GM11168 (cell line): ENCODE measurements at regions not wholly inside any gene's neighbourhood (a gene's known extent, or its start where the extent isn't known, plus 50 kb on each side); places are given as distances from the start of the nearest gene placed in this dataset.
"Not testable (repeated sequence)": the region's sequence is repeated elsewhere in the genome, so short reads cannot be mapped to it uniquely, and the experiment has no call there.

Experiments used
- in situ Hi-C: fragments of 300-500 bp; cut with MboI; formaldehyde crosslinking; loops from one replicate; pipeline ENCODE4 v1.12.0; 2022; ENCODE audit warnings: low sequenced_read_pairs; ENCODE audit not compliant: unreplicated experiment

DNA sequence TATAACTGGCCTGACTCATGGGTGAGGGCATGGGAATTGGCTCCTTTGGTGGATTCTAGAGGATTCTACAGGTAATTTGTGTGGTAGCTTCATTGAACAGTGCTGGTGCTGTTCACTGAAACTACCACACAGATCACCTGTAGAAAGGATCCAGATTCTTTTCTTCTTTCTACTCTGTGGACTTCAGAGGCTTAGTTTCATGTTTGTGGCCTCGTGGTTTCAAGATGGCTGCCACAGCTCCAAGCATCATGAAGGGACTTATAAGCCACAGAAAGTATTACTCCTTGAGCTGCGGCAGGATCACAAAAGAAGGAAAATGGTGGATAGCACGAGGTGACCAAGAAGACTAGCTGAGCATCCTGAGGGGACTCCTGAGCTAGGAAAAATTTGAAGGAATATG, 88.9 kb downstream of the ADCYAP1 start:
- in situ Hi-C loops, result no loop called here

DNA sequence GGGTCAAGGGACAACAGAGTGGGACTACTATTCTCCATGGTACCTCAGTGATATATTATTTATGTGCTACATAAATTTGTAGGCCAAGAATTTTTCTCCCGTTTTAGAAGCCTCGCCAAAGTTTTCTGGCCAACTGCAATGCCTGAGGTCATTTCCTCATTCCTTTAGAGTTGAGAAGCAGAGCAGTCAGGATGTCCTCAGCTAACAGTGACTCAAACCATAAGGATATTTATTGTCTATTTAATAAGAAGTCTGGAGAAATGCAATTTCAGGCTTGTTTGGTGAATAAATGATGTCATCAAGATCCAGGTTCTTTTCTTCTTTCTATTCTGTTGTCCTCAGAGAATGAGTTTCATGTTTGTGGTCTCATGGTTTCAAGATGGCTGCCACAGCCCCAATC, 91.0 kb downstream of the ADCYAP1 start:
- in situ Hi-C loops, result no loop called here

DNA sequence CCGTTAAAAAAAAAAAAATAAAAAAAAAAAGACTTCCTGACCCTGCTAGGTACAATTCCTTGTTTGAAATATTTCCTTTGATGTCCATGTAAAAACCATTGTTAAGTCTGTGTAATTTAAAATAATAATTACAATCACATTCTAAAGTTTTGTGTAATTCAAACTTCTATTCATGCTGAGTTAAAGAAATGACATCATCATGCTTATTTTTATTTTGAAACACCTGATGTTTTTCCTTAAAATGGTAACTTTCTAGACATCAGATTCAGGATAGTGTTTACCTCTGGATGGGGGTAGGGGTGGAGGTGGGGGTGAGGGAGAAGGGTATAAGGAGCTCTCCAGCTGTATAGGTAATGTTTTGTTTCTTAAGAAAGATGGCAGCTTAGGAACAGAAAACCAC, 92.8 kb downstream of the ADCYAP1 start:
- in situ Hi-C loops, result no loop called here

DNA sequence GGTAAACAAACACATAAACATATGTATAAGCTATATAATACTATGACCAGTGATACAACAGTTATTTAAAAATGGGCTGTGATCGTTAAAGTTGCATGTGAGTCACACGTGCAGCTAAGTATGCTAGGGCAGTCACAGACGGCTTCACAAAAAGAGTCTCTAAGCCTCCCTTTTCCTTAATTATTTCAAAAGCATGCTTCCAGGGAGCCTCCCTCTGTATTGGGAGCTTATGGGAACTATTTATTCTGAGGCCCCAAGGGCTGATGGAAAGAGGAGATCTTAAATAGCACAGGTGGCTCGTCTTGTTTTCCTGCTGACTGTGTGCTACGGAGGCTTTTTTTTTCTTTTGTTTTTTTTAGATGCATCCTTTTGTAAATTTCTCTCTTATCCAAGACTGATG, 94.3 kb downstream of the ADCYAP1 start:
- in situ Hi-C loops, result no loop called here

DNA sequence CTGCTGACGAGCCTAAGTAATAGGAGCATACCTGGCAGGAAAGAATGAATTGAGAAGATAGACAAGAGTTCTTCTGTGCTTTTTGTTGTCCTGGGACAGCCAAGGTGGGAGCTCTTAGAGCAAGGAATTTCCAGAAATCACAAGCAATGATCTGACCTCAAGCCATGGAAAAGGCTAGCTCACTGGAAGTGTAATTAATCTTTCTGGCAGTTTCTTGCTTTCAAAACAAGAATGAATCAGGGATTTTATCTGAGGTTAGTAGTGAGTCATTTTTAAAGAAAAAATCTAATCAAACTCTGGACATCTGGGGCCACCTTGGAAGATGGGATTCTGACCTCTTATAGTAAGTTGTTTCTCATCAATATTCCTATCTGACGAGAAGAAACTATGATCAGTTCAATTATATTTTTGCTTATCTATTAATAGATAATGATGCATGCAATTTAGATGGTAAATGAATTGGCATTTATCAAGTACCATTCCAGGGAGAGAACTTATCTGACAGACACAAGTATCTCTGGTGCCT, 98.0 kb downstream of the ADCYAP1 start:
- in situ Hi-C loops, result no loop called here

DNA sequence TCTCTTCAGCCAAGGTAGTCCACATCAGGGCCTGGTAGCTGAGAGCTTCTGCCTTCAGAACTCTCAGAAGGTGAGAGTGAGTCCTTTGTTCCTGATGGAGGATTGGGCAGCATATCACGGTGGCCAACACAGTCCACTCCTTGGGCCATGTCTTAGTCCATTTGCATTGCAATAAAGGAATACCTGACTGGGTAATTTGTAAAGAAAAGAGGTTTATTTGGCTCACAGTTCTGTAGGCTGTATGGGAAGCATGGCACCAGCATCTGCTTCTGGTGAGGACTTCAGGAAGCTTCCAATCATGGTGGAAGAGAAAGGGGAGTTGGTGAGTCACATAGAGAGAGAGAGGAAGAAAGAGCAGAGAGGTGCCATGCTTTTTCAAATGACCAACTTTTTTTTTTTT, 98.8 kb downstream of the ADCYAP1 start:
- in situ Hi-C loops, result no loop called here

DNA sequence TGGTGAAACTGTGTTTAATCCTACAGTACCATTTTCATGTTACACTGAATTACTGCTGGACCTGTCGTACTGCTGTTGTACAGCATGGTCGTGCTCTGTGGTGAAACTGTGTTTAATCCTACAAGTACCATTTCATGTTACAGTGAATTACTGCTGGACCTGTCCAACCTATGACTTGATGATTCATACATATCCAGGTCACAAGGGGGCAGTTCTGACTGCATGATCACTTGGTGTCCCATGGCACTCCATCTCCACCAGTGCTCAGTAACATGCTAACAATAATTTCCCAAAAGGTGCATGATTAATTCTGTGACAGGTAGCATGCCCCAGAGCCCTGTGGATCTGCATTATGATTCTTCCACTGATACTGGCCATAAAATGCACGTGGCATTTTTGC, 101.6 kb downstream of the ADCYAP1 start:
- in situ Hi-C loops, result no loop called here

DNA sequence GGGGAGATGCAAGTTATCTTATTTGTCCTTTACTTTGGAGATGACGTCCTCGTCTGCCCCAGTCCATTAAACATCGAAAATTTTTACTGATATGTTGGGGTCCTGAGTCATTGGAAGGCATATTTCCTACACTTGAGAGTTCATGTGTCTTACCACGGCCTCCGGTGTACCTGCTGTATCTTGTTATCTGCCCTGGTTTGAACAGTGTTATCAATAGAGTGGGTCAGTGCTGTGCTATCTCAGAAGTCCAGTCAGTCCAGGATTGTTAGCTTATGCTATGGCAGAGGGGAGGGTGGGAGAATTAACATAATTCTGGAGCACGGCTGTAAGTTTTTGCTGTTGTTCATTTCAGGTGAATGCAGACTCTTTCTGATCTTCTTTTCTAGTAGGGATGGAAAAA, 102.3 kb downstream of the ADCYAP1 start:
- in situ Hi-C loops, result no loop called here

DNA sequence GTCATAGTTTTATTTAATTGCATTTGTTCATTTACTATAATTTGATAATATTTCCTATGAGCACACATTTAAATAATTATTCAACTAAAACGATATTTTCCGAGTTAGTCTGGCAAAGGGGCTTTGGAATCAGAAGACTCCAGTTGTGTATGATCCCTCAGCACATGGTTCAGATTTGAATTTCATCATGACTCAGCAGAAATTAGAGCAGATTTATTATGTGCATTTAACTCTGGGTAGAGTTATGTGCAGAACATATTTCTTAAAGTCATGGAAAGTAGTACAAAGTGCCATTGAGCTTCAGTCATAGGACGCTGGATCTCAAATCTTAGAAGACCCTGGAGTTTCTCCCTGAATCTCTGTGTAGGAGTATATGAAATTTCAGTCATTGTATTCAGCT, 106.7 kb downstream of the ADCYAP1 start:
- in situ Hi-C loops, result no loop called here

DNA sequence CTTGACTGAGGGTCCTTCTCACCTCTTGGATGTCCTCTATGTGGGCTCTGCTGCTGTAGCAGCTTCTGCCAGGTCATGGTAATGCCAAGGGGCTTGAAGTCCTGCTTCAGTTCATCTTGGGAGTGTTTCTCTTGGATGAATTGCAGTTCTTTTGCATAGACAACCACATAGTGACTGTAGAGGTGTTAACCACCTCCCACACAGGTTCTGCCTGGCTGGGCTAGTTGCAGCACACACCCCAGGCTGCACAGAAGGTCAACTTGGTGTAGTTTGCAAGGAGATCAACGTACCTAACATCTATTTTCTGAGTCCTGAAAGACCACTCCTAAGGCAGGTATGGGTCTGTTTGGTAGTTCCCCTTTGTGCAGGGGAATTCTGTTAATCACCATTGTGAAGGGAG, 108.1 kb downstream of the ADCYAP1 start:
- in situ Hi-C loops, result no loop called here

DNA sequence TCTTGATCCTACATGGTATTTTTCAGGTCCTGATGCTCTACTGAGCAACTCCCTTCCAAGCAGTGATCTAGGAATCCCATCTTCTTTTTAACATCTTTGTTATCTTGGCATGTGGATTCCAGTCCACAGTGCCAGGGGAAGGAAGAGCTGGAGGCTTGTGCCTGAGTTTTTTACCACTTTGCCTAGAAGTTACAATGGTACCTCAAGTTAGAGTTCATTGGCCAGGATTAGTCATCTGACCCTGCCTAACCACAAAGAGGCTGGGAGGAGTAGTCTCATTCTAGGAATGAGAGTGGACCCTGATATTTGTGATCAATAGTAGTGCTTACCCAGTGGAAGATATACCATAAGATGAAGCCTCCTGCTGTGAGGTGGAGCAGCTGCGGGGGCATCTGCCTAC, 109.3 kb downstream of the ADCYAP1 start:
- in situ Hi-C loops, result no loop called here

DNA sequence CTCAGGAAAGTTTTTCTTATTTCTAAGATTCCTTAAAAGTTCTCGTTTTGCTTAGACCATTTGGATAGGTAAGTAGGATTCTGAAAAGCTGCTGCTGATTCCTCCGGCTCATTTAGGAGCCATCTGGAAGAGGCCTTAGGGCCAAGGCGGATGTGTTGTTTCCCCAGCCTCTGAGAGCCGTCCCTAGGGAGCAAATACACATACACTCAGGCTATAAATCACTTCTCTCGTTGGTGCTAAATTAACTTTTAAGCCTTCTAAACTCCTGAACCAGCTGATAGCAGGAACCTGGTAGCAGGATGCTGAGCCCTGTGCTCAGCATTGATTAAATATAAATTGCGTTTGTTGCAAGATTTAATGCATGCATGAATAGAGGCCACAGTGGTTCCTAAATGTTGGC, 109.8 kb downstream of the ADCYAP1 start:
- in situ Hi-C loops, result no loop called here

DNA sequence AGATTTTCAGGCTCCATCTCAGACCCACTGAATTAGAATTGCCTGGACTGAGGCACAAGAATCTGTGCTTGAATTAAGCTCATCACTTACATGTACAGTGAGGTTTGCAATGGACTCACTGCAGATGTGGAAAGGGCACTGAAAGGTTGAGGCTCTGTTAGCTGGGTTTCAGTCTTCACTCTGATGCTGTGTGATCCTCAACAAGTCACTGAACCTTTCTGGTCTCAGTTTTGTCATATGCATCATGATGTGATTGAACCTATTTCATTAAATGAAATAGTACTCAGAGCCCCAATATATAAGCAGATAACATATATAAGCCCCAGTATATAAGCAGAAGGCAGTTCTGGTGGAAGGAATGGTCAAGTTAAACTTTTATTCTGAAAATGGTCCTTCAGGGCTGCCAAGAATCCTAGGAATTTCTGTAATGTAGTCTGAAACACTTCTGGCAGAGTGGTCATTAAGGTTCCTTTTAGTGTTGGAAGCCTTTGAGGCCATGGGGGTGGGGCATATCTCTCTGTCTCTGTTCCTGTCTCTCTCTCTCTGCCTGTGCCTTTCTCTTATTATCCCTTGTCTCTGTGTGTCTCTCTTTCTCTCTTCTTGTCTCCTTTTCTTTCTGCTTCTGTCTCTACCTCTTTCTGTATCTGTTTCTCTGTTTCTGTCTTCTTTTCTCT, 110.4 kb downstream of the ADCYAP1 start:
- in situ Hi-C loops, result no loop called here

DNA sequence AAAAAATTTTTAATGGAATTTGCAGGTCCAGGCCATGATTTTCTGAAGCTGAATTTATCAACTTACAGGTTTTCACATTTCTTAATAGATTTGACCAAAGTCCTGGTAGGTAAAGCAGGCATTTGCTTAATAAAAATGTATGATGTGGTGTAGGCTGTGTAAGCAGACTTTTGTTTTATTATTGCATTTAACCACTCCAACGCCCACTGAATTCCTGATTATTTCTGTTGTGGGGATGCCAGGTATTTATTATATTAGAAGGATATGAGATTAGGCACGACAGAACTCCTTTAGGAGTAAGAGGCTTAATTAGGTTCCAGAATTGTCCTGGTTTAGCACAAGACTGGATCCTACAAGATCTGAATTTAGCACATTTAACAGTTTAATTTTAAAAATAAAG, 111.1 kb downstream of the ADCYAP1 start:
- in situ Hi-C loops, result no loop called here

DNA sequence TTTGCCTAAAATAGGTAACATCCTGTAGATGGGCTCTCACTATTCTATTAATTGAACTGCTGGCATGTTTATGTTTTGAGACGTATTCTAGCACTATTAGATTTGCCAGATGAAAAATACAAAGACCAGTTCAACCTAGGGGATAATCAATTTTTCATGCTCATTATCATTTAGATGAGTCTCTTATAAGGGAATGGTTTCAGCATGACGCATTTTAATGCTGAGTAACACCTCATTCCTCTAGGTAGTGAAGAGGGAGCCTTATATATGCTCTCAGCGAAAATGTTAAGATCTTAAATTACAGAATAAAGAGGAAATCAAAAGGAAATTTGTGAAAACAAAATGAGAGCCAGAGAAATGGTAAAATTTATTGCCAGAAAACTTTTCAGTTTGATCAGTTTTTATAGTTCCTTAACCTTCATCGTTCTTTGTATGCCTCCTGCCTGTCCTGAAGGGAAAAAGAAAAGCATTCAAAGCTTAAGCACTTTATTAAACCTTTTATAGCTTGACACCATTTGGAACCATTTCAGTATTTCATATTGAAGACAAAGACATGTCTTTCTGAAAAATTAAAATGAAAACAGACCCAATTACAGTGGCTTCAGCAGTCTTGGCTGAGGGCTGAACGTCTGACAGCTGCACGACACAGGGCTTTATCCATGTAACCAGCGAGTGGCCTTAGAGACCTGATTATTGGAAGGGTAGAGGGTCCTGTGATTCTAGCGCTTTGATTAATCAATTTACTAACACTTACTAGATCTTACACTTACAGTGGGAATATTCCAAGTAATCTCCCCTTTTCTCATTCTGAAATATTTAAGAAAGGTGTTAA, 112.8 kb downstream of the ADCYAP1 start:
- in situ Hi-C loops, result no loop called here

DNA sequence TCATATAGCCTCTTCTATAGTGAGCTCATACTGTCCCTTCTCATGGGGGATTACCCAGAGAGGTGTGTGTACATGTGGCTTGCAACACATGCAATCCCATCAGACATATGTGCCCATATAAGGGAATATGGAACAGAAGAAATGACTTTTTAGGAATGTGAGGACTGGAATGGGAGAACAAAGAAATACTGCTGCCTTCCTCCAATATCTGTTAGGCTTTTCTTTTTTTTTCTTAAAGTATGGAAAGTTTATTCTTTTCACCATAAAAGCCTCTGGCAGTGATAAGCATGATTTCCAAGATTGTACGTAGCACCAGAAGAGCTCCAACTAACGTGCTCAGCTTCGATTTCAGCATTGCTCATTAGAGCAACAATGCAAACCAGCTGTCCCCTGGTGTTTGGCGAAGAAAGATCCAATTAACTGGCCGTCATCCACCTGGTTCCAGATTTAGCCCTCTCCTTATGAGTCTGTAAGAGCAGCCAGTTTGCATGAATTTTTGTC, 113.6 kb downstream of the ADCYAP1 start:
- in situ Hi-C loops, result no loop called here

DNA sequence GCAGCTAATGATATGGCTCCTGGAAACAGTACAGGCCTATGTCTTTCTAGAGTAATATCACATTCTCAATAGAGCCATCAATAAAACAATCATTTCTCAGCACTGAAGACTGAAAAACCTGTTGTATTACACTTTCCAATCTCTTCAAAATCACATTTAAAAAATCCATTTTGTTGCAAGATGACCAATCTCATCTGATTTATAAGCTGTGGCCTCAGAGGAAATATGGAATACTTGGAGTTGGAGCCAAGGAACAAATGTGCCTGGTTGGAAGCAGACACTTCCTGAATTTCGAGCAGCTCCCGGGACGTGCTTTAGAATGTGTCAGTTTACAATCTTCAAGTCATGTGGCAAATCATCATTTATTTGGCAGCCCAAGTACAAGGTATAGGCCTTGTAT, 114.5 kb downstream of the ADCYAP1 start:
- in situ Hi-C loops, result no loop called here

DNA sequence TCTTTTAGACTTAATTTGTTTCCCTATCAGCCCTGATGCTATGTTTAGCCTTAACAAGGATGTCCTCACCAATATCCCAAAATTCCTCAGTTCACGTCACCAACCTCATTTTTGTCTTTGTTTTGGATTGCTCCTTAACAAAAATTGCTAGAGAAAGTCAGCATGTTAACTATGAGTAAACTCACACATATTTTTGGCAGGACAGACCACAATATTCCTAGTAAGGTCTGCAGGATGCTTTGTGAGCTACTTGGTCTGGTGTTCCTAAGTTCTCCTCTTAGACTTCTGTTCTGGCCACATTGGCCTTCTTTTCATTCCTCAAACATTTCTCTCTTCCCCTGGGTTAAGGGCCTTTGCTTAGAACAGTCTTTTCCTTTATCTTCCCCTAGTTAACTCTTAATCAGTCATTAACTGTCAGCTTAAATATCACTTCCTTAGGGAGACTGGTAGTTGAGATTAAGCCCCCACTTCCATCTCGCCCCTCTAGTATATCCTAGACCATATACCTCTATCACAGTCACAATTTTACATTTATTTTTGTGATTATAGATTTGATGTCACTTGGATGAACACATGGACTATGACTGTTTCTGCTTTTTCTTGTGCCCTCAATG, 116.2 kb downstream of the ADCYAP1 start:
- in situ Hi-C loops, result no loop called here

DNA sequence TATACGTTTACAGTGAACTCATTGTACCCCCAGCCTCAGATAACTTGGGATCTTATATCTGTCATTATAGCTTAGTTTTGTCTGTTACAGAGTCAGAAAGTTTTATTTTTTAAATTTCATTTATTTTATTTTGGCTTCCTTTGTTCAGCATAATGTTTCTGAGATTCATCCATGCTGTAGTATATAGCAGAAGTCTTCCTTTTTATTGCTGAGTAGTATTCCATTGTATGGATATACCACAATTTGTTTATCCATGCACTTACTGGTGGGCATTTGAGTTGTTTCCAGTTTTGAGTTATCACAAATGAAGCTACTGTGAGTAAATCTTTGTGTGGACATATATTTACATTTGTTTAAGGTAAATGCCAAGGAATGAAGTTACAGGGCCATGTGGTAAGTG, 122.3 kb downstream of the ADCYAP1 start:
- in situ Hi-C loops, result no loop called here

DNA sequence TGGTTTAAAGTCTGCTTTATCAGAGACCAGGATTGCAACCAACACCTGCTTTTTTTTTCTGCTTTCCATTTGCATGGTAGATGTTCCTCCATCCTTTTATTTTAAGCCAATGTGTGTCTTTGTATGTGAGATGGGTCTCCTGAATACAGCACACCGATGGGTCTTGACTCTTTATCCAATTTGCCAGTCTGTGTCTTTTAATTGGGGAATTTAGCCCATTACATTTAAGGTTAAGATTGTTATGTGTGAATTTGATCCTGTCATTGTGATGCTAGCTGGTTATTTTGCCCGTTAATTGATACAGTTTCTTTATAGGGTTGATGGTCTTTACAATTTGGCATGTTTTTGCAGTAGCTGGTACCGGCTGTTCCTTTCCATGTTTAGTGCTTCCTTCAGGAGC, 128.4 kb downstream of the ADCYAP1 start:
- in situ Hi-C loops, result not testable (repeated sequence)

DNA sequence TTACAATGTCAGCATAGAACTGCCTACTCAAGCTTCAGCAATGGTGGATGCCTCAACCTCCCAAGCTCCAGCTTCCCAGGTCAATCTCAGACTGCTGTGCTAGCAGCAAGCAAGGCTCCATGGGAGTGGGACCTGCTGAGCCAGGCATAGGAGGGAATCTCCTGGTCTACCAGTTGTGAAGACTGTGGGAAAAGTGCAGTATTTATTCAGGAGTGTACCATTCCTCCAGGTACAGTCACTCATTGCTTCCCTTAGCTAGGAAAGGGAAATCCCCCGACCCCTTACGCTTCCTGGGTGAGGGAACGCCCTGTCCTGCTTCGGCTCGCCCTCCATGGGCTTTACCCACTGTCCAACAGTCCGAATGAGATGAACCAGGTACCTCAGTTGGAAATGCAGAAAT, 130.3 kb downstream of the ADCYAP1 start:
- in situ Hi-C loops, result no loop called here
